Panc1 (cell line): ENCODE measurements at regions not wholly inside any gene's neighbourhood (a gene's known extent, or its start where the extent isn't known, plus 50 kb on each side); places are given as distances from the start of the nearest gene placed in this dataset.

Experiments used
- ATAC-seq: fragments of 200-7000 bp; cut with Tn5 transposase; 2 replicates; pipeline ENCODE4 v1.9.1; 2020; ENCODE audit warnings: mild to moderate bottlenecking, moderate library complexity
- BruUV-seq: library from RNA; stranded (reverse); fragments of 400-500 nt; replicated peaks from 2 replicates; lab custom pipeline; 2021; lab: Mats Ljungman, UMichigan
- CTCF ChIA-PET: fragments of 300-600 bp; sonication (Branson Sonifier 250); formaldehyde crosslinking; loops from one replicate; lab custom pipeline; 2022; ENCODE audit warnings: antibody characterized with exemption; lab: Charles Lee
- POLR2A ChIA-PET: fragments of 300-600 bp; sonication (Branson Sonifier 250); formaldehyde crosslinking; loops from one replicate; lab custom pipeline; 2022; ENCODE audit warnings: antibody characterized with exemption; lab: Charles Lee
- DNase-seq: peaks from one replicate; pipeline ENCODE4 v3.0.0-alpha.2; 2010; ENCODE audit warnings: low read depth, low spot score
- H3K27ac ChIP-seq: 2 replicates; pipeline ENCODE4 v1.5.1; 2011; ENCODE audit warnings: mild to moderate bottlenecking, low read length, inconsistent platforms
- H3K27me3 ChIP-seq: fragments of 200-500 bp; sonication (Bioruptor generic); 2 replicates; pipeline ENCODE4 v1.6.0; 2014; ENCODE audit warnings: low read length, inconsistent platforms; ENCODE audit not compliant: control insufficient read depth, insufficient read depth
- H3K36me3 ChIP-seq: fragments of 200-500 bp; sonication (Bioruptor generic); 2 replicates; pipeline ENCODE4 v1.5.1; 2014; ENCODE audit warnings: inconsistent platforms, mild to moderate bottlenecking, low read length, moderate library complexity; ENCODE audit not compliant: control insufficient read depth, insufficient read depth
- H3K4me1 ChIP-seq: 2 replicates; pipeline ENCODE4 v1.5.1; 2011; ENCODE audit warnings: inconsistent platforms, mild to moderate bottlenecking, low read length, moderate library complexity; ENCODE audit not compliant: control insufficient read depth, insufficient read depth
- H3K4me3 ChIP-seq, 2 experiments: 2 replicates each; pipeline ENCODE4 v1.5.1; 2011 to 2012; ENCODE audit warnings: low read depth in 2 of 2, low read length in 2 of 2, mild to moderate bottlenecking in 2 of 2, inconsistent platforms in 1 of 2, moderate library complexity in 1 of 2
- H3K9me3 ChIP-seq: fragments of 200-500 bp; sonication (Bioruptor generic); 2 replicates; pipeline ENCODE4 v1.5.1; 2014; ENCODE audit warnings: low read depth, mild to moderate bottlenecking, inconsistent platforms, low read length, moderate library complexity; ENCODE audit not compliant: control insufficient read depth, insufficient read depth
- POLR2AphosphoS5 ChIP-seq: IDR thresholded peaks from 2 replicates; pipeline ENCODE4 v1.6.1; 2012; ENCODE audit warnings: mild to moderate bottlenecking, low read depth, low read length, moderate library complexity
- SIN3A ChIP-seq: IDR thresholded peaks from 2 replicates; pipeline ENCODE4 v1.6.1; 2012; ENCODE audit warnings: low read depth, mild to moderate bottlenecking, low read length, moderate library complexity, borderline replicate concordance; ENCODE audit not compliant: insufficient read depth
- TCF7L2 ChIP-seq: IDR thresholded peaks from 2 replicates; pipeline ENCODE4 v1.6.1; 2011; ENCODE audit warnings: mild to moderate bottlenecking, low read depth, low read length, inconsistent platforms
- in situ Hi-C: cut with HindIII; loops from 2 replicates; pipeline ENCODE4 v1.10.0; 2016; ENCODE audit warnings: low sequenced_read_pairs, low pct_unique_long_range_greater_than_20kb
- intact Hi-C: fragments of 100-400 bp; cut with micrococcal nuclease; formaldehyde crosslinking; loops from one replicate; pipeline ENCODE4 v1.10.0; 2022; ENCODE audit not compliant: unreplicated experiment
- TF ChIP-seq, protein P1 (sequence below), 2 experiments: IDR thresholded peaks; 2 replicates each; pipeline ENCODE4 v1.6.1; 2011 to 2012; ENCODE audit warnings: low read depth in 2 of 2, control low read depth in 1 of 2, low read length in 1 of 2, mild to moderate bottlenecking in 1 of 2, moderate library complexity in 1 of 2; ENCODE audit not compliant: insufficient read depth in 1 of 2
- TF ChIP-seq, protein P2 (sequence below): fragments of 450-650 bp; IDR thresholded peaks from 2 replicates; pipeline ENCODE4 v1.5.1; 2017; ENCODE audit warnings: mild to moderate bottlenecking

DNA sequence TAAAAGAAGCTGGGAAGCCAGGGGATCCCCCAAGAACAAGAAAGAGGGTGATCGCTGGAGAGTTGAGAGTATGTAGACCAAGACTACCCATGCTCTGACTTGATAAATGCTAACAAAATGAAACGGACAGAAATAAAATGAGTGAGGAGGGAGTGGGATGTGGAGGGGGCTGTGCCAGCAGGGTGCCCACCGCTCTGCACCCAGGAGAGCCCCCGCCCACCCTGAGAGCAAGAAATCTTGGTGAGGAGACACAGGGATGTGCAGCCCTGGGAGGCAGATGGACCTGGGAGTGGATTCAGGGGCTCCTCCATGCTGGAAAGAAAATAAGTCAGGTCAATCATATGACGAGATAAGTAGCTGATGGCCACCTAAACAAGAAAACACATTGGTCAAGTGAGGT, 590.9 kb downstream of the AJAP1 start:
- no peaks in the 10 kb centered on the region for H3K9me3 ChIP-seq
- DNase-seq (no peak), ATAC-seq (no peak)
- no peaks in the 10 kb centered on the region for H3K27me3 ChIP-seq
- H3K4me3 ChIP-seq, result no peak overlapping the region
- intact Hi-C loops, result no loop called here
- H3K4me1 ChIP-seq, result no peaks in the 10 kb centered on the region
- no peak overlapping the region for H3K27ac ChIP-seq
- no TSS peak for BruUV-seq
- POLR2A ChIA-PET, result no interaction called here
- in situ Hi-C loops, result no loop called here
- CTCF ChIA-PET, result no interaction called here
- no peaks in the 10 kb centered on the region for H3K36me3 ChIP-seq
- TF ChIP-seq SIN3A, result no peak
- TF ChIP-seq, protein P1, sequence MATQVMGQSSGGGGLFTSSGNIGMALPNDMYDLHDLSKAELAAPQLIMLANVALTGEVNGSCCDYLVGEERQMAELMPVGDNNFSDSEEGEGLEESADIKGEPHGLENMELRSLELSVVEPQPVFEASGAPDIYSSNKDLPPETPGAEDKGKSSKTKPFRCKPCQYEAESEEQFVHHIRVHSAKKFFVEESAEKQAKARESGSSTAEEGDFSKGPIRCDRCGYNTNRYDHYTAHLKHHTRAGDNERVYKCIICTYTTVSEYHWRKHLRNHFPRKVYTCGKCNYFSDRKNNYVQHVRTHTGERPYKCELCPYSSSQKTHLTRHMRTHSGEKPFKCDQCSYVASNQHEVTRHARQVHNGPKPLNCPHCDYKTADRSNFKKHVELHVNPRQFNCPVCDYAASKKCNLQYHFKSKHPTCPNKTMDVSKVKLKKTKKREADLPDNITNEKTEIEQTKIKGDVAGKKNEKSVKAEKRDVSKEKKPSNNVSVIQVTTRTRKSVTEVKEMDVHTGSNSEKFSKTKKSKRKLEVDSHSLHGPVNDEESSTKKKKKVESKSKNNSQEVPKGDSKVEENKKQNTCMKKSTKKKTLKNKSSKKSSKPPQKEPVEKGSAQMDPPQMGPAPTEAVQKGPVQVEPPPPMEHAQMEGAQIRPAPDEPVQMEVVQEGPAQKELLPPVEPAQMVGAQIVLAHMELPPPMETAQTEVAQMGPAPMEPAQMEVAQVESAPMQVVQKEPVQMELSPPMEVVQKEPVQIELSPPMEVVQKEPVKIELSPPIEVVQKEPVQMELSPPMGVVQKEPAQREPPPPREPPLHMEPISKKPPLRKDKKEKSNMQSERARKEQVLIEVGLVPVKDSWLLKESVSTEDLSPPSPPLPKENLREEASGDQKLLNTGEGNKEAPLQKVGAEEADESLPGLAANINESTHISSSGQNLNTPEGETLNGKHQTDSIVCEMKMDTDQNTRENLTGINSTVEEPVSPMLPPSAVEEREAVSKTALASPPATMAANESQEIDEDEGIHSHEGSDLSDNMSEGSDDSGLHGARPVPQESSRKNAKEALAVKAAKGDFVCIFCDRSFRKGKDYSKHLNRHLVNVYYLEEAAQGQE (IDR thresholded peaks at IDR 0.05; ENCODE audit: insufficient read depth in 1 of 2, low read depth in 2 of 2, low read length in 1 of 2), result no peak
- TF ChIP-seq TCF7L2, result no peak
- TF ChIP-seq POLR2AphosphoS5, result no peak
- TF ChIP-seq, protein P2, sequence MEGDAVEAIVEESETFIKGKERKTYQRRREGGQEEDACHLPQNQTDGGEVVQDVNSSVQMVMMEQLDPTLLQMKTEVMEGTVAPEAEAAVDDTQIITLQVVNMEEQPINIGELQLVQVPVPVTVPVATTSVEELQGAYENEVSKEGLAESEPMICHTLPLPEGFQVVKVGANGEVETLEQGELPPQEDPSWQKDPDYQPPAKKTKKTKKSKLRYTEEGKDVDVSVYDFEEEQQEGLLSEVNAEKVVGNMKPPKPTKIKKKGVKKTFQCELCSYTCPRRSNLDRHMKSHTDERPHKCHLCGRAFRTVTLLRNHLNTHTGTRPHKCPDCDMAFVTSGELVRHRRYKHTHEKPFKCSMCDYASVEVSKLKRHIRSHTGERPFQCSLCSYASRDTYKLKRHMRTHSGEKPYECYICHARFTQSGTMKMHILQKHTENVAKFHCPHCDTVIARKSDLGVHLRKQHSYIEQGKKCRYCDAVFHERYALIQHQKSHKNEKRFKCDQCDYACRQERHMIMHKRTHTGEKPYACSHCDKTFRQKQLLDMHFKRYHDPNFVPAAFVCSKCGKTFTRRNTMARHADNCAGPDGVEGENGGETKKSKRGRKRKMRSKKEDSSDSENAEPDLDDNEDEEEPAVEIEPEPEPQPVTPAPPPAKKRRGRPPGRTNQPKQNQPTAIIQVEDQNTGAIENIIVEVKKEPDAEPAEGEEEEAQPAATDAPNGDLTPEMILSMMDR, result no peak

DNA sequence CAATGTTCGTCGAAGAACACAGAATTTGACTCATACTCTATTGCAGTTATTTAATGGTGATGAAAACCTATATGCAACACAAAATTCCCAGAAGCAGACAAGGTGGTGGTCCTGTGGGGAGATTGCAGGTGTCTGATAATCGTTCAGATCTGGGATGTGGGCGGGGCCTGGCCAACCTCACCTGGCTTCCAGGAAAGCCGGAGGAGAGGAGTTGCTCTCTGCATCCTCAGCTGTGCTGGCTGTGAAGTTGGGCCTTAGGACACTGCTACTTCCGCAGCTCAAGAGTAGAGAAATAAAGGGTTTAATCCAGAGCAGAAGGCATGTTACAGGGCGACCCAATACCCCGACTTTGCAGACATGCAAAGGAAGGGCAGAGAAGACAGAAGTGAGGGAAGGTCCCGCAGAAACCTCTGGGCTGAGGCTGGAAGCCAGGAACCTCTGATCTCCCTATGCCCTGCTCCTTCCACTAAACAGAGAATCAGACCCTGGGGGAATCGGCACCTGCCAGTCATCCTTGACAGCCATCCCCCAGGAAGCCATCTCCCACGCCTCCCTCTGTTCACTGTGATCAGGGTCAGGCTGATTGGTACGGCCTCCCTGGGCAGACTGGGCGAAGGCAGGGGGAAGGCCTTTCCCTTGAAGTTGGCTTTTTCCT, 590.3 kb downstream of the AJAP1 start:
- Histone ChIP-seq H3K36me3 (no peaks in the 10 kb centered on the region), H3K4me3 (no peak overlapping the region), H3K9me3 (no peaks in the 10 kb centered on the region), H3K27me3 (no peaks in the 10 kb centered on the region), H3K27ac (no peak overlapping the region), H3K4me1 (no peaks in the 10 kb centered on the region)
- ChIA-PET CTCF (no interaction called here), POLR2A (no interaction called here)
- BruUV-seq, result no TSS peak
- DNase-seq (no peak), ATAC-seq (no peak)
- in situ Hi-C loops, result no loop called here
- intact Hi-C loops, result no loop called here
- TF ChIP-seq TCF7L2, result no peak
- TF ChIP-seq, protein P1 (IDR thresholded peaks at IDR 0.05; ENCODE audit: insufficient read depth in 1 of 2, low read depth in 2 of 2, low read length in 1 of 2), result no peak
- TF ChIP-seq, protein P2, result no peak
- TF ChIP-seq SIN3A, result no peak
- TF ChIP-seq POLR2AphosphoS5, result no peak
